ENCODE measurements at regions not wholly inside any gene's neighbourhood (a gene's known extent, or its start where the extent isn't known, plus 50 kb on each side); places are given as distances from the start of the nearest gene placed in this dataset.

DNA sequence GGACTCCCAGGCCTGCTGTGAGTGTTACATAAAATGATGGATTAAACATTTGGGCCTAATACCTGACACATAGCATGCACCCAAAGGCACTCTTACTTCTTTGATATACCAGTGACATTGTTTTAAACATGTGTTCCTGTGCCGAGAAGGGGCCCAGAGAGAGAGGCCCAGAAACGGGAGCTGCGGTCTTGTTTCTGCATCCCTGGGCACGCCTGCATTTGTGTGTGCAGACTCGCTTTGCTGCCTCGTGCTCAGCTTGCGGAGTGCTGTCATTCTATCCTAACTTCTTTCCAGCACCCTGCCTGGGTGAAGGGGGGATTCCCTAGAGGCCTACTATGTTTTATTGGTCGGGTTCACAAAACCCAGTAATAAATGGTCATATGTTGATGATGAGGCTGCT lies 666.2 kb upstream of the HS6ST1 start:
- Histone ChIP-seq H3K4me1 (ENCODE audit: control insufficient read depth in 5 of 5, insufficient read depth in 5 of 5, low read length in 5 of 5) (peaks cover 0 to 10% (median 6%) of the 10 kb centered on the region in 5 donors), H3K9ac (ENCODE audit: low read length in 5 of 5) (no peak overlapping the region), H3K27me3 (ENCODE audit: control insufficient read depth in 5 of 5, insufficient read depth in 4 of 5, low read length in 5 of 5) (no peaks in the 10 kb centered on the region), H3K36me3 (ENCODE audit: control insufficient read depth in 5 of 5, insufficient read depth in 5 of 5, low read length in 5 of 5) (no peaks in the 10 kb centered on the region), H3K9me3 (ENCODE audit: control insufficient read depth in 5 of 5, low read length in 5 of 5) (no peaks in the 10 kb centered on the region), H3K4me3 (ENCODE audit: low read depth in 1 of 5, low read length in 5 of 5) (no peak overlapping the region), H3K27ac (ENCODE audit: low read depth, low read length) (no peak overlapping the region)

- Histone ChIP-seq H3K9me3 (ENCODE audit: control insufficient read depth in 5 of 5, low read length in 5 of 5) (no peaks in the 10 kb centered on the region), H3K27ac (ENCODE audit: low read depth, low read length) (no peak overlapping the region), H3K27me3 (ENCODE audit: control insufficient read depth in 5 of 5, insufficient read depth in 4 of 5, low read length in 5 of 5) (no peaks in the 10 kb centered on the region), H3K9ac (ENCODE audit: low read length in 5 of 5) (no peak overlapping the region), H3K4me3 (ENCODE audit: low read depth in 1 of 5, low read length in 5 of 5) (no peak overlapping the region), H3K36me3 (ENCODE audit: control insufficient read depth in 5 of 5, insufficient read depth in 5 of 5, low read length in 5 of 5) (no peaks in the 10 kb centered on the region), H3K4me1 (ENCODE audit: control insufficient read depth in 5 of 5, insufficient read depth in 5 of 5, low read length in 5 of 5) (peaks cover 0 to 10% (median 6%) of the 10 kb centered on the region in 5 donors)
Observed at GRCh38 chr2:128986026-128986715, 667.5 kb upstream of the HS6ST1 start.

DNA sequence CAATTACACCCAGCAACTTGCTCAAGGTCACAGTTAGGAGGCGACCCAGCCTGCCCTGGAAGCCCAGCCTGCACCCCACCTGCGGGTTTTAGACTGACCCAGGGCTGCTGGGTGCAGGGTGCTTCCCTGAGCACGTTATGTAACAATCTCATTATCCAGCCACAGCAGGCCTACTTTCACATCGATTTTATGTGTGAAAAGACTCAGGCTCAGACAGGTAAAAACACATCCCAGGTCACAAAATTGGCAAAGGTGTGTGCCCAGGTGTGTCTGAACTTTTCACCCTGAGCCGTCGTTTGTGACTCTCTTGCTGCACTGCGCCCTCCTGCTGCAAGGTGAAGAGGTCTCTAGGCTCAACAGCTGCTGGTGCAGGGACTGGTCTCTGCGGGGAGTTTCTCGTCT lies 668.2 kb upstream of the HS6ST1 start:
- H3K4me3 ChIP-seq (ENCODE audit: low read depth in 1 of 5, low read length in 5 of 5): no peak overlapping the region

DNA sequence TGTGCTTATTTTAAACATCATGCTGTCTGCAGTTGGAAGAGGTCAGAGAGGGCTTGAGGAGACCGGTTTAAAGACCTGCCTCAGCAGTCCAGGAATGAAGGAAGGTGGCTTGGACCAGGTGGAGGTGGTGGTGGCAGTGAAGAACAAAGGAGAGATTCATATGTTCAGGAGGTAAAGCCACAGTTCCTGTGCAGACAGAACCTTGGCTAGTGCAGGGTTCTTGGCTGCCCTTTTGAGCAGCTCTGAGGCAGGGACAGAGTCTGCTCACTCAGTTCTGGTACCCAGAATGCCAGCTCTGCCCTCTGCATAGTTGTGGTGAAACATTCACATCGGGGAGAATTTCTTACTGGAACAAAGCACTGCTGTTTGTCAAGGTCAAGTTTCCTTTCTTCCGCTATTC lies 669.7 kb upstream of the HS6ST1 start:
- Histone ChIP-seq H3K27ac (ENCODE audit: low read depth, low read length) (no peak overlapping the region), H3K9me3 (ENCODE audit: control insufficient read depth in 5 of 5, low read length in 5 of 5) (no peaks in the 10 kb centered on the region), H3K36me3 (ENCODE audit: control insufficient read depth in 5 of 5, insufficient read depth in 5 of 5, low read length in 5 of 5) (no peaks in the 10 kb centered on the region), H3K27me3 (ENCODE audit: control insufficient read depth in 5 of 5, insufficient read depth in 4 of 5, low read length in 5 of 5) (no peaks in the 10 kb centered on the region), H3K4me3 (ENCODE audit: low read depth in 1 of 5, low read length in 5 of 5) (no peak overlapping the region), H3K9ac (ENCODE audit: low read length in 5 of 5) (no peak overlapping the region), H3K4me1 (ENCODE audit: control insufficient read depth in 5 of 5, insufficient read depth in 5 of 5, low read length in 5 of 5) (peaks cover 0 to 10% (median 6%) of the 10 kb centered on the region in 5 donors)

More for the DNA sequence above, 668.2 kb upstream of the HS6ST1 start:
- H3K9ac ChIP-seq (ENCODE audit: low read length in 5 of 5): no peak overlapping the region
- no peaks in the 10 kb centered on the region for H3K36me3 ChIP-seq (ENCODE audit: control insufficient read depth in 5 of 5, insufficient read depth in 5 of 5, low read length in 5 of 5)
- H3K27me3 ChIP-seq (ENCODE audit: control insufficient read depth in 5 of 5, insufficient read depth in 4 of 5, low read length in 5 of 5): no peaks in the 10 kb centered on the region
- peaks cover 0 to 10% (median 6%) of the 10 kb centered on the region in 5 donors for H3K4me1 ChIP-seq (ENCODE audit: control insufficient read depth in 5 of 5, insufficient read depth in 5 of 5, low read length in 5 of 5)
- H3K9me3 ChIP-seq (ENCODE audit: control insufficient read depth in 5 of 5, low read length in 5 of 5): no peaks in the 10 kb centered on the region
- no peak overlapping the region for H3K27ac ChIP-seq (ENCODE audit: low read depth, low read length)

DNA sequence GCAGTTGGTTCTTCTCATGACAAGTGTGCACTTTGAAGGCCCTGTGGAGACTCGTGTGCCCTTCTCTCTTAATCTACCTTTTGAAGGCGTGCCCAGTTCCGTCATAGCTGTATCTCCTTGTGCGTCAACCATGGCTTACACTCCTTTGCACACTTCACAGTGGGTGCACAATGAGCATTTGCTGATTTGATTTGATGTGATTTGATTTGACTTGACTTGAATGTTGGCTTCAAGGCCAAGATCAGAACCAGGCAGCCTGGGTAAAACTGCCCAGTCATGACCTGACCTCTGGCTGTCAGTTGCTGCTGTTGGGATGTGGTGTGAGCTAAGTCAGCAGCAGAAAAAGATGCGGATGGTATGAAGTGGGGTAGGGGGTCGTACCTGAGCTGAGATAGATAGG lies 670.3 kb upstream of the HS6ST1 start:
- H3K36me3 ChIP-seq (ENCODE audit: control insufficient read depth in 5 of 5, insufficient read depth in 5 of 5, low read length in 5 of 5): no peaks in the 10 kb centered on the region
- no peaks in the 10 kb centered on the region for H3K27me3 ChIP-seq (ENCODE audit: control insufficient read depth in 5 of 5, insufficient read depth in 4 of 5, low read length in 5 of 5)
- no peak overlapping the region for H3K4me3 ChIP-seq (ENCODE audit: low read depth in 1 of 5, low read length in 5 of 5)
- H3K9me3 ChIP-seq (ENCODE audit: control insufficient read depth in 5 of 5, low read length in 5 of 5): no peaks in the 10 kb centered on the region
- no peak overlapping the region for H3K9ac ChIP-seq (ENCODE audit: low read length in 5 of 5)
- H3K27ac ChIP-seq (ENCODE audit: low read depth, low read length): no peak overlapping the region
- H3K4me1 ChIP-seq (ENCODE audit: control insufficient read depth in 5 of 5, insufficient read depth in 5 of 5, low read length in 5 of 5): peaks cover 0 to 10% (median 6%) of the 10 kb centered on the region in 5 donors

DNA sequence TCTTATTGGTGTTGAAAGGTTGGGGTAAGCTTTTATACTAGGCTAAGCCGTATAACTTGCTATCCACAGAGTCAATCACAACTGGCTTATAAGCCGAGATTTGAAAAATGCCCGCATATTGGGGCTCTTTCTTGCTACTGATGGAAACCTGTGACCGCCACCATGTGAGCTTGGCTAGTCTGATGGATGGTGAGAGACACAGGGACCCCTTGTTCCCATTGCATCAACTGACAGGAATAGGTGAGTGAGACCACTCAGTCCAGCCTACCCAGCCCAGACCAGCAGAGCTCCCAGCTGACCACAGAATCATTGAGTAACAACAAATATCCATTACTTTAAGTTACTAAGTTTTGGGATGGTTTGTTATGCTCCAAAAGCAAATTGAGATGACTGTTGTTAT lies 676.4 kb upstream of the HS6ST1 start:
- Histone ChIP-seq H3K9ac (ENCODE audit: low read length in 5 of 5) (no peak overlapping the region), H3K4me3 (ENCODE audit: low read depth in 1 of 5, low read length in 5 of 5) (no peak overlapping the region), H3K27me3 (ENCODE audit: control insufficient read depth in 5 of 5, insufficient read depth in 4 of 5, low read length in 5 of 5) (no peaks in the 10 kb centered on the region), H3K27ac (ENCODE audit: low read depth, low read length) (no peak overlapping the region), H3K4me1 (ENCODE audit: control insufficient read depth in 5 of 5, insufficient read depth in 5 of 5, low read length in 5 of 5) (no peaks in the 10 kb centered on the region), H3K36me3 (ENCODE audit: control insufficient read depth in 5 of 5, insufficient read depth in 5 of 5, low read length in 5 of 5) (no peaks in the 10 kb centered on the region), H3K9me3 (ENCODE audit: control insufficient read depth in 5 of 5, low read length in 5 of 5) (no peaks in the 10 kb centered on the region)

GRCh38 chr2:128996078-128996477 lies 677.4 kb upstream of the HS6ST1 start:
- Histone ChIP-seq H3K36me3 (ENCODE audit: control insufficient read depth in 5 of 5, insufficient read depth in 5 of 5, low read length in 5 of 5) (no peaks in the 10 kb centered on the region), H3K9ac (ENCODE audit: low read length in 5 of 5) (no peak overlapping the region), H3K9me3 (ENCODE audit: control insufficient read depth in 5 of 5, low read length in 5 of 5) (no peaks in the 10 kb centered on the region), H3K4me3 (ENCODE audit: low read depth in 1 of 5, low read length in 5 of 5) (no peak overlapping the region), H3K27ac (ENCODE audit: low read depth, low read length) (no peak overlapping the region), H3K27me3 (ENCODE audit: control insufficient read depth in 5 of 5, insufficient read depth in 4 of 5, low read length in 5 of 5) (no peaks in the 10 kb centered on the region), H3K4me1 (ENCODE audit: control insufficient read depth in 5 of 5, insufficient read depth in 5 of 5, low read length in 5 of 5) (no peaks in the 10 kb centered on the region)

DNA sequence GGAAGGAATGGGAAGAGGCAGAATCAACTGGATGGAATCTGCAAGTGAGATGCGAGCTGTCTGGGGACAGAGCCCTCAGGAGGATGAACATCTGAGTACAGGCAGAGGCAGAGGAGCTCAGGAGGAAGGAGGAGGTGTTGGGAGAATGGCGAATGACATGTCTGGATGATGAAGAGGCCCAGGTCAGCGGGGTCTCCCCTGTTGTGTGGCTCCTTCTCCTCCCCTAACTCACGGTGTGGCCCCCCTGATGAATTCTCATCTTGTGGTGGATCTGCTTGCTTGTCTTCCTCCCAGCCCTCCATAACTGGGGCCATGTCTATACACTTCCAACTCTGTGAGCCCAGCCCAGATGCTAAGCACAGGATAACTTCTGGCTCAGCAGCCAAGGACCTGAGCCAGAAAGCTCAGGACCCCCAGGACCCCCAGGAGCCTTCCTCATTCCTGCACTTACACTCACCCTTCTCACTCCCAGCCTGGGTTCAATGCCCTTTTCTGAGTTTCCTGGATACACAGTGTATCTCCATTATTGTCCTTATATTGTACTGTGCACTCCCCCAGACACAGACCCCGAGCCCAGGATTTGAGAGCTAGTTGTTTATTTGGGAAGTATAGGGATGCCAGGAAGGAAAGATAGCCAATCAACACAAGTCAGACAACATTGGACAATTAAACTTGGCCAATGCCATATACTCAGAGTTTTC lies 678.6 kb upstream of the HS6ST1 start:
- Histone ChIP-seq H3K9ac (ENCODE audit: low read length in 5 of 5) (no peak overlapping the region), H3K4me3 (ENCODE audit: low read depth in 1 of 5, low read length in 5 of 5) (no peak overlapping the region), H3K36me3 (ENCODE audit: control insufficient read depth in 5 of 5, insufficient read depth in 5 of 5, low read length in 5 of 5) (no peaks in the 10 kb centered on the region), H3K9me3 (ENCODE audit: control insufficient read depth in 5 of 5, low read length in 5 of 5) (no peaks in the 10 kb centered on the region), H3K27ac (ENCODE audit: low read depth, low read length) (no peak overlapping the region), H3K27me3 (ENCODE audit: control insufficient read depth in 5 of 5, insufficient read depth in 4 of 5, low read length in 5 of 5) (no peaks in the 10 kb centered on the region), H3K4me1 (ENCODE audit: control insufficient read depth in 5 of 5, insufficient read depth in 5 of 5, low read length in 5 of 5) (no peaks in the 10 kb centered on the region)

DNA sequence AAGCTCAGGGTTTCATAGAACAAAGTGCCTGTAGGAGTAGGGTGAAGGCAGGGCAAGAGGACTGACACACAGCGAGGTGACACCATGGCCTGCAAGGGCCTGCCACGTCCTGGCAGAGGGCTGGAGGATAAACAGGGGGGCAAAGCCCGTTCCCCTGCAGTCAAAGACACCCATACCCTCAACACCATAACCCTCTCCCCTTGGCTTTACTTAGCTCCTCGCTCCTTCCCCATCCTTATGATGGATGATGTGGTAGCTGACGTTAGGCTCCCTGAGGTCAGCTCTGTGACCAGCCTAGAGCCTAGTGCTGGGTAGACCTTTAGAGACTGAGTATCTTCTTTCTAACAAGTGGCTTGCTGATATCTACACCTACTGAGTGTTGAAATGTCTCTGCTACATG lies 683.3 kb upstream of the HS6ST1 start:
- H3K27me3 ChIP-seq (ENCODE audit: control insufficient read depth in 5 of 5, insufficient read depth in 4 of 5, low read length in 5 of 5): no peaks in the 10 kb centered on the region
- H3K27ac ChIP-seq (ENCODE audit: low read depth, low read length): no peak overlapping the region
- no peaks in the 10 kb centered on the region for H3K9me3 ChIP-seq (ENCODE audit: control insufficient read depth in 5 of 5, low read length in 5 of 5)
- no peaks in the 10 kb centered on the region for H3K36me3 ChIP-seq (ENCODE audit: control insufficient read depth in 5 of 5, insufficient read depth in 5 of 5, low read length in 5 of 5)
- H3K4me1 ChIP-seq (ENCODE audit: control insufficient read depth in 5 of 5, insufficient read depth in 5 of 5, low read length in 5 of 5): no peaks in the 10 kb centered on the region
- no peak overlapping the region for H3K4me3 ChIP-seq (ENCODE audit: low read depth in 1 of 5, low read length in 5 of 5)
- H3K9ac ChIP-seq (ENCODE audit: low read length in 5 of 5): no peak overlapping the region

DNA sequence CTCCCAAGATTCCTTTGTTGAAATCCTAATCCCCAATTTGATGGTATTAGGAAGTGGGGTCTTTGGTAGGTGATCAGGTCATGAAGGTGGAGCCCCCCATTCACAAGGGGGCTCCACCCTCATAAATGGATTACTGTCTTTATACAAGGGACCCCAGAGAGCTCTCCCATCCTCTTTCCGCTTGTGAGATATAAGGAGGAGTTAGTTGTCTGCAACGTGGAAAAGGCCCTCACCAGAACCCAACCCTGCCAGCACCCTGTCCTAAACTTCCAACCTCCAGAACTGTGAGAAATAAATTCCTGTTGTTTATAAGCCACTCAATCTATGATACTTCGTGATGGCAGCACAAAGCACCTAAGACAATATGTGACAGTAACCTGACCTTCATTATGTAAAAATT lies 684.1 kb upstream of the HS6ST1 start:
- Histone ChIP-seq H3K27me3 (ENCODE audit: control insufficient read depth in 5 of 5, insufficient read depth in 4 of 5, low read length in 5 of 5) (no peaks in the 10 kb centered on the region), H3K9me3 (ENCODE audit: control insufficient read depth in 5 of 5, low read length in 5 of 5) (no peaks in the 10 kb centered on the region), H3K27ac (ENCODE audit: low read depth, low read length) (no peak overlapping the region), H3K9ac (ENCODE audit: low read length in 5 of 5) (no peak overlapping the region), H3K36me3 (ENCODE audit: control insufficient read depth in 5 of 5, insufficient read depth in 5 of 5, low read length in 5 of 5) (no peaks in the 10 kb centered on the region), H3K4me1 (ENCODE audit: control insufficient read depth in 5 of 5, insufficient read depth in 5 of 5, low read length in 5 of 5) (no peaks in the 10 kb centered on the region), H3K4me3 (ENCODE audit: low read depth in 1 of 5, low read length in 5 of 5) (no peak overlapping the region)
